ENCODE measurements at regions not wholly inside any gene's neighbourhood (a gene's known extent, or its start where the extent isn't known, plus 50 kb on each side); places are given as distances from the start of the nearest gene placed in this dataset.

DNA sequence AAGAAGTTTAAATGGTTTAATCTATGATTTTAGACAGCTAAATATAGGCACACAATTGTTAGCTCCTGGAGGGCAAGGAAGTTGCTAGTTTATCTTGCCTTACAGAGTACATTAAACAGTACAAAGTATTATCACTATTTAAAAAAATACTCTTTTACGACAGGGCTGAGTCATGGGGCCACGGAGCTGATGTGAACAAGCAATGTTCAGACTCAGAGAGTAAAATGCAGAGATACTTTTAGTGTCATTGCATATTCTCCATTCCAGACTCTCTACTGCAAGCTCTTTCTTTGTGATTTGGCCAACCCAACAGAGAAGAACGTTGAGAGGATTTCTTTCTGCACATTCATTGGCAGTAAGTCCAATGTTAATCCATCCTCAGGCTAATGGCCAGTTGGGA lies 352.4 kb downstream of the SPRY2 start:
- TF ChIP-seq, protein P1, sequence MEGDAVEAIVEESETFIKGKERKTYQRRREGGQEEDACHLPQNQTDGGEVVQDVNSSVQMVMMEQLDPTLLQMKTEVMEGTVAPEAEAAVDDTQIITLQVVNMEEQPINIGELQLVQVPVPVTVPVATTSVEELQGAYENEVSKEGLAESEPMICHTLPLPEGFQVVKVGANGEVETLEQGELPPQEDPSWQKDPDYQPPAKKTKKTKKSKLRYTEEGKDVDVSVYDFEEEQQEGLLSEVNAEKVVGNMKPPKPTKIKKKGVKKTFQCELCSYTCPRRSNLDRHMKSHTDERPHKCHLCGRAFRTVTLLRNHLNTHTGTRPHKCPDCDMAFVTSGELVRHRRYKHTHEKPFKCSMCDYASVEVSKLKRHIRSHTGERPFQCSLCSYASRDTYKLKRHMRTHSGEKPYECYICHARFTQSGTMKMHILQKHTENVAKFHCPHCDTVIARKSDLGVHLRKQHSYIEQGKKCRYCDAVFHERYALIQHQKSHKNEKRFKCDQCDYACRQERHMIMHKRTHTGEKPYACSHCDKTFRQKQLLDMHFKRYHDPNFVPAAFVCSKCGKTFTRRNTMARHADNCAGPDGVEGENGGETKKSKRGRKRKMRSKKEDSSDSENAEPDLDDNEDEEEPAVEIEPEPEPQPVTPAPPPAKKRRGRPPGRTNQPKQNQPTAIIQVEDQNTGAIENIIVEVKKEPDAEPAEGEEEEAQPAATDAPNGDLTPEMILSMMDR (conservative IDR thresholded peaks at IDR 0.05) = no peak
- no peak for TF ChIP-seq EZH2 (IDR thresholded peaks at IDR 0.05; ENCODE audit: low read depth)
